HEK293 (cell line): ENCODE measurements at regions not wholly inside any gene's neighbourhood (a gene's known extent, or its start where the extent isn't known, plus 50 kb on each side); places are given as distances from the start of the nearest gene placed in this dataset.

Source experiments
- CTCF ChIA-PET: fragments of 350-600 bp; formaldehyde crosslinking; extraction: SDS; loops from one replicate; lab custom pipeline; 2021; ENCODE audit warnings: antibody characterized with exemption; lab: Yijun Ruan, JAX
- POLR2A ChIA-PET: fragments of 300-600 bp; formaldehyde crosslinking; extraction: SDS; loops from one replicate; lab custom pipeline; 2020; ENCODE audit warnings: antibody characterized with exemption, inconsistent platforms; lab: Yijun Ruan, JAX
- H3K27ac ChIP-seq: fragments of 200-500 bp; sonication (Bioruptor generic); 2 replicates; pipeline ENCODE4 v1.5.1; 2014; ENCODE audit warnings: low read depth, low read length, control low read depth, inconsistent platforms; ENCODE audit errors: extremely low read depth
- H3K36me3 ChIP-seq, 2 experiments: fragments of 200-500 bp in 1 of 2; sonication (Bioruptor generic) in 1 of 2; 1 replicate in 1 of 2; 2 replicates in 1 of 2; pipeline ENCODE4 v1.5.1; 2014 to 2017; ENCODE audit warnings: inconsistent platforms in 2 of 2, low read length in 2 of 2; ENCODE audit not compliant: control insufficient read depth in 2 of 2, insufficient read depth in 1 of 2
- H3K4me1 ChIP-seq: fragments of 200-500 bp; sonication (Bioruptor generic); 2 replicates; pipeline ENCODE4 v1.5.1; 2014; ENCODE audit warnings: mild to moderate bottlenecking, low read length, inconsistent platforms; ENCODE audit not compliant: control insufficient read depth, insufficient read depth
- H3K4me3 ChIP-seq: 2 replicates; pipeline ENCODE4 v1.5.1; 2011; ENCODE audit warnings: low read depth, mild to moderate bottlenecking, control low read depth, low read length, moderate library complexity
- H3K9me3 ChIP-seq: fragments of 200-500 bp; sonication (Bioruptor generic); 2 replicates; pipeline ENCODE4 v1.5.1; 2014; ENCODE audit warnings: low read depth, low read length, inconsistent platforms; ENCODE audit not compliant: control insufficient read depth, insufficient read depth
- BCL11A ChIP-seq: fragments of 450-650 bp; formaldehyde crosslinking; IDR thresholded peaks from 2 replicates; pipeline ENCODE4 v1.5.1; 2016; ENCODE audit warnings: low read depth, missing biosample characterization, missing genetic modification characterization
- ELK4 ChIP-seq: IDR thresholded peaks from 2 replicates; pipeline ENCODE4 v1.6.1; 2011; ENCODE audit warnings: mild to moderate bottlenecking, low read depth, low read length, borderline replicate concordance
- GFI1B ChIP-seq: fragments of 450-650 bp; formaldehyde crosslinking; IDR thresholded peaks from 2 replicates; pipeline ENCODE4 v1.5.1; 2016; ENCODE audit warnings: missing biosample characterization, missing genetic modification characterization
- KLF8 ChIP-seq: fragments of 450-650 bp; formaldehyde crosslinking; IDR thresholded peaks from 2 replicates; pipeline ENCODE4 v1.5.1; 2016; ENCODE audit warnings: missing biosample characterization, missing genetic modification characterization
- OSR2 ChIP-seq: fragments of 450-650 bp; formaldehyde crosslinking; IDR thresholded peaks from 2 replicates; pipeline ENCODE4 v1.5.1; 2016; ENCODE audit warnings: missing biosample characterization, missing genetic modification characterization
- PRDM4 ChIP-seq: fragments of 450-650 bp; formaldehyde crosslinking; IDR thresholded peaks from 2 replicates; pipeline ENCODE4 v1.5.1; 2017; ENCODE audit warnings: missing biosample characterization, missing genetic modification characterization
- SP7 ChIP-seq: fragments of 450-650 bp; formaldehyde crosslinking; IDR thresholded peaks from 2 replicates; pipeline ENCODE4 v1.5.1; 2016; ENCODE audit warnings: missing biosample characterization, missing genetic modification characterization
- TRIM28 ChIP-seq: IDR thresholded peaks from 2 replicates; pipeline ENCODE4 v1.6.1; 2011; ENCODE audit warnings: low read length, control low read depth, borderline replicate concordance
- ZBTB26 ChIP-seq: fragments of 450-650 bp; formaldehyde crosslinking; optimal IDR thresholded peaks from 2 replicates; pipeline ENCODE3; 2016; ENCODE audit warnings: missing biosample characterization, mild to moderate bottlenecking, missing genetic modification characterization
- ZBTB49 ChIP-seq: fragments of 450-650 bp; formaldehyde crosslinking; IDR thresholded peaks from 2 replicates; pipeline ENCODE4 v1.5.1; 2016; ENCODE audit warnings: missing biosample characterization, missing genetic modification characterization, low read depth
- ZFP37 ChIP-seq: fragments of 450-650 bp; formaldehyde crosslinking; IDR thresholded peaks from 2 replicates; pipeline ENCODE4 v1.5.1; 2016; ENCODE audit warnings: missing biosample characterization, missing genetic modification characterization
- ZNF112 ChIP-seq: fragments of 450-650 bp; formaldehyde crosslinking; IDR thresholded peaks from 2 replicates; pipeline ENCODE4 v1.5.0; 2017; ENCODE audit warnings: missing biosample characterization, missing genetic modification characterization
- ZNF114 ChIP-seq: fragments of 450-650 bp; formaldehyde crosslinking; IDR thresholded peaks from 2 replicates; pipeline ENCODE4 v1.5.0; 2017; ENCODE audit warnings: missing biosample characterization, missing genetic modification characterization
- ZNF140 ChIP-seq: fragments of 450-650 bp; formaldehyde crosslinking; IDR thresholded peaks from 2 replicates; pipeline ENCODE4 v1.5.1; 2016; ENCODE audit warnings: missing biosample characterization, missing genetic modification characterization
- ZNF2 ChIP-seq: fragments of 450-650 bp; formaldehyde crosslinking; IDR thresholded peaks from 2 replicates; pipeline ENCODE4 v1.5.1; 2016; ENCODE audit warnings: missing biosample characterization, missing genetic modification characterization
- ZNF223 ChIP-seq: fragments of 450-650 bp; formaldehyde crosslinking; IDR thresholded peaks from 2 replicates; pipeline ENCODE4 v1.5.1; 2016; ENCODE audit warnings: missing biosample characterization, missing genetic modification characterization
- ZNF423 ChIP-seq: fragments of 450-650 bp; formaldehyde crosslinking; IDR thresholded peaks from 2 replicates; pipeline ENCODE4 v1.5.1; 2016; ENCODE audit warnings: missing biosample characterization, missing genetic modification characterization
- ZNF501 ChIP-seq: fragments of 450-650 bp; formaldehyde crosslinking; IDR thresholded peaks from 2 replicates; pipeline ENCODE4 v1.5.1; 2016; ENCODE audit warnings: missing biosample characterization, missing genetic modification characterization
- ZNF555 ChIP-seq: fragments of 450-650 bp; formaldehyde crosslinking; conservative IDR thresholded peaks from 2 replicates; pipeline ENCODE4 v1.5.1; 2017; ENCODE audit warnings: missing biosample characterization, mild to moderate bottlenecking, missing genetic modification characterization, inconsistent platforms
- ZNF558 ChIP-seq: fragments of 450-650 bp; formaldehyde crosslinking; IDR thresholded peaks from 2 replicates; pipeline ENCODE4 v1.5.1; 2016; ENCODE audit warnings: missing biosample characterization, missing genetic modification characterization
- ZNF561 ChIP-seq: fragments of 450-650 bp; IDR thresholded peaks from 2 replicates; pipeline ENCODE4 v1.5.1; 2018; ENCODE audit warnings: missing biosample characterization, missing genetic modification characterization, borderline replicate concordance
- ZNF621 ChIP-seq: fragments of 450-650 bp; formaldehyde crosslinking; IDR thresholded peaks from 2 replicates; pipeline ENCODE4 v1.5.1; 2017; ENCODE audit warnings: missing biosample characterization, missing genetic modification characterization
- ZNF677 ChIP-seq: fragments of 450-650 bp; IDR thresholded peaks from 2 replicates; pipeline ENCODE4 v1.5.0; 2018; ENCODE audit warnings: missing biosample characterization, mild to moderate bottlenecking, missing genetic modification characterization, moderate library complexity
- ZNF701 ChIP-seq: fragments of 450-650 bp; formaldehyde crosslinking; IDR thresholded peaks from 2 replicates; pipeline ENCODE4 v1.5.1; 2016; ENCODE audit warnings: missing biosample characterization, missing genetic modification characterization
- ZNF707 ChIP-seq: fragments of 450-650 bp; formaldehyde crosslinking; IDR thresholded peaks from 2 replicates; pipeline ENCODE4 v1.5.1; 2016; ENCODE audit warnings: missing biosample characterization, missing genetic modification characterization
- ZNF76 ChIP-seq: fragments of 450-650 bp; formaldehyde crosslinking; IDR thresholded peaks from 2 replicates; pipeline ENCODE4; 2016; ENCODE audit warnings: low read depth, missing biosample characterization, missing genetic modification characterization, borderline replicate concordance
- ZNF792 ChIP-seq: fragments of 450-650 bp; formaldehyde crosslinking; IDR thresholded peaks from 2 replicates; pipeline ENCODE4 v1.5.1; 2016; ENCODE audit warnings: missing biosample characterization, missing genetic modification characterization
- ZSCAN5A ChIP-seq: fragments of 450-650 bp; formaldehyde crosslinking; IDR thresholded peaks from 2 replicates; pipeline ENCODE4 v1.5.1; 2016; ENCODE audit warnings: missing biosample characterization, missing genetic modification characterization

- TF ChIP-seq ZNF2 (tag by site-specific recombination) (no peak), ZNF677 (tag by site-specific recombination) (no peak), ZFP37 (tag by site-specific recombination) (no peak), ZNF112 (tag by site-specific recombination) (no peak), ZNF707 (tag by site-specific recombination) (no peak), ZNF114 (tag by site-specific recombination) (no peak), OSR2 (tag by site-specific recombination) (no peak), ZNF701 (tag by site-specific recombination) (no peak), ZNF423 (tag by site-specific recombination) (no peak), PRDM4 (no peak), SP7 (tag by site-specific recombination) (no peak), ELK4 (no peak), ZNF792 (tag by site-specific recombination) (no peak), ZNF561 (tag by site-specific recombination) (no peak), ZSCAN5A (no peak), ZNF76 (tag by site-specific recombination) (no peak), BCL11A (tag by site-specific recombination) (no peak)
- H3K4me1 ChIP-seq: no peaks in the 10 kb centered on the region
- H3K36me3 ChIP-seq: no peaks in the 10 kb centered on the region
- no peak overlapping the region for H3K27ac ChIP-seq
- no peak overlapping the region for H3K4me3 ChIP-seq
- ChIA-PET POLR2A (no interaction called here), CTCF (no interaction called here)
- H3K9me3 ChIP-seq: no peaks in the 10 kb centered on the region
Observed at GRCh38 chr1:4986306-4986705, 331.9 kb downstream of the AJAP1 start.

- H3K36me3 ChIP-seq: no peaks in the 10 kb centered on the region
- no peak overlapping the region for H3K4me3 ChIP-seq
- H3K4me1 ChIP-seq: no peaks in the 10 kb centered on the region
- TF ChIP-seq KLF8 (tag by site-specific recombination) (no peak), GFI1B (tag by site-specific recombination) (no peak), ZNF223 (tag by site-specific recombination) (no peak), ZNF501 (tag by site-specific recombination) (no peak), ZNF621 (tag by site-specific recombination) (no peak), ZNF555 (tag by site-specific recombination) (no peak), ZBTB26 (tag by site-specific recombination) (no peak), ZNF558 (tag by site-specific recombination) (no peak), TRIM28 (no peak), ZNF140 (tag by site-specific recombination) (no peak), ZBTB49 (tag by site-specific recombination) (no peak)
- TF ChIP-seq, all 188 proteins: peak for 0
- H3K9me3 ChIP-seq: no peaks in the 10 kb centered on the region
- no peak overlapping the region for H3K27ac ChIP-seq
- CTCF ChIA-PET: no interaction called here
- POLR2A ChIA-PET: no interaction called here
Observed at GRCh38 chr1:4984841-4985240, 330.4 kb downstream of the AJAP1 start.
